ENCODE measurements at regions not wholly inside any gene's neighbourhood (a gene's known extent, or its start where the extent isn't known, plus 50 kb on each side); places are given as distances from the start of the nearest gene placed in this dataset.

DNA sequence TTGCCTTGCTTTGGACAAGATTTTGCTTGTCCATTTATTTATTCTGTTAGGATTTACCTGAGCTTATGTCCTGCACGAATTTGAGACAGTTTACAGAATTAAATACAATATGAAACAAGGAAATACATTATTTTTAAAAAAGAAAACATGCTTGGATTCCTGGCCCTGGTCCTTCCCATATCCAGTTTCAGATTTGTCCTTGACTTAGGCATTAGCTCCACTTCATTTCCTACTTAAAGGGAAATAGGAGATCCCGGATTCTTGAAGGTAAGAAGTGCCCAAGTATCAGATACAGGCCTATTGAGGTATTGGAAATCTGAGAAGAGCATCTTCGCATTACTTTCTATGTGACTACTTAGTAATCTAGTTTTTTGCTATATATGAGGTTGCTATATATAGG is 672.0 kb downstream of the SI start:
- WGBS (ENCODE audit: insufficient coverage, low coverage, missing lambda C conversion rate): 2% methylated on average over 3 of the region's 3 CpGs
- no peak overlapping the region for H3K9ac ChIP-seq (ENCODE audit: insufficient read depth in 1 of 2, low read depth in 2 of 2, low read length in 2 of 2)
- no peaks in the 10 kb centered on the region for H3K36me3 ChIP-seq (ENCODE audit: control insufficient read depth, insufficient read depth, low read length)
- intact Hi-C loops (cut with micrococcal nuclease): no loop called here
- H4K20me1 ChIP-seq (replicated peaks; ENCODE audit: control insufficient read depth, insufficient read depth, low read length): no peaks in the 10 kb centered on the region
- ChIA-PET POLR2A (no interaction called here), CTCF (ENCODE audit: low intra/inter-chr PET ratio) (no interaction called here)
- no peak overlapping the region for H2AFZ ChIP-seq (ENCODE audit: low read depth, low read length)
- H3K27ac ChIP-seq (ENCODE audit: extremely low read depth, low read depth, low read length): no peak overlapping the region
- no peak for TF ChIP-seq JUNB (CRISPR knock-in tag; conservative IDR thresholded peaks at IDR 0.05)
- TF ChIP-seq XRCC3 (IDR thresholded peaks at IDR 0.05): no peak
- TF ChIP-seq ZSCAN32 (CRISPR knock-in tag; IDR thresholded peaks at IDR 0.05): no peak
- TF ChIP-seq, protein P1, sequence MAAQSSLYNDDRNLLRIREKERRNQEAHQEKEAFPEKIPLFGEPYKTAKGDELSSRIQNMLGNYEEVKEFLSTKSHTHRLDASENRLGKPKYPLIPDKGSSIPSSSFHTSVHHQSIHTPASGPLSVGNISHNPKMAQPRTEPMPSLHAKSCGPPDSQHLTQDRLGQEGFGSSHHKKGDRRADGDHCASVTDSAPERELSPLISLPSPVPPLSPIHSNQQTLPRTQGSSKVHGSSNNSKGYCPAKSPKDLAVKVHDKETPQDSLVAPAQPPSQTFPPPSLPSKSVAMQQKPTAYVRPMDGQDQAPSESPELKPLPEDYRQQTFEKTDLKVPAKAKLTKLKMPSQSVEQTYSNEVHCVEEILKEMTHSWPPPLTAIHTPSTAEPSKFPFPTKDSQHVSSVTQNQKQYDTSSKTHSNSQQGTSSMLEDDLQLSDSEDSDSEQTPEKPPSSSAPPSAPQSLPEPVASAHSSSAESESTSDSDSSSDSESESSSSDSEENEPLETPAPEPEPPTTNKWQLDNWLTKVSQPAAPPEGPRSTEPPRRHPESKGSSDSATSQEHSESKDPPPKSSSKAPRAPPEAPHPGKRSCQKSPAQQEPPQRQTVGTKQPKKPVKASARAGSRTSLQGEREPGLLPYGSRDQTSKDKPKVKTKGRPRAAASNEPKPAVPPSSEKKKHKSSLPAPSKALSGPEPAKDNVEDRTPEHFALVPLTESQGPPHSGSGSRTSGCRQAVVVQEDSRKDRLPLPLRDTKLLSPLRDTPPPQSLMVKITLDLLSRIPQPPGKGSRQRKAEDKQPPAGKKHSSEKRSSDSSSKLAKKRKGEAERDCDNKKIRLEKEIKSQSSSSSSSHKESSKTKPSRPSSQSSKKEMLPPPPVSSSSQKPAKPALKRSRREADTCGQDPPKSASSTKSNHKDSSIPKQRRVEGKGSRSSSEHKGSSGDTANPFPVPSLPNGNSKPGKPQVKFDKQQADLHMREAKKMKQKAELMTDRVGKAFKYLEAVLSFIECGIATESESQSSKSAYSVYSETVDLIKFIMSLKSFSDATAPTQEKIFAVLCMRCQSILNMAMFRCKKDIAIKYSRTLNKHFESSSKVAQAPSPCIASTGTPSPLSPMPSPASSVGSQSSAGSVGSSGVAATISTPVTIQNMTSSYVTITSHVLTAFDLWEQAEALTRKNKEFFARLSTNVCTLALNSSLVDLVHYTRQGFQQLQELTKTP (IDR thresholded peaks at IDR 0.05; ENCODE audit: low read depth in 1 of 2, partially characterized antibody in 2 of 2): no peak
- TF ChIP-seq, protein P2, sequence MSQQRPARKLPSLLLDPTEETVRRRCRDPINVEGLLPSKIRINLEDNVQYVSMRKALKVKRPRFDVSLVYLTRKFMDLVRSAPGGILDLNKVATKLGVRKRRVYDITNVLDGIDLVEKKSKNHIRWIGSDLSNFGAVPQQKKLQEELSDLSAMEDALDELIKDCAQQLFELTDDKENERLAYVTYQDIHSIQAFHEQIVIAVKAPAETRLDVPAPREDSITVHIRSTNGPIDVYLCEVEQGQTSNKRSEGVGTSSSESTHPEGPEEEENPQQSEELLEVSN (IDR thresholded peaks at IDR 0.05; ENCODE audit: borderline replicate concordance in 1 of 2, extremely low read depth in 1 of 2, insufficient read depth in 1 of 2, insufficient read length in 1 of 2, low read depth in 1 of 2, low read length in 1 of 2, poor library complexity in 1 of 2, severe bottlenecking in 1 of 2): no peak
- TF ChIP-seq NFATC3 (IDR thresholded peaks at IDR 0.05): no peak
- TF ChIP-seq HDAC3 (IDR thresholded peaks at IDR 0.05; ENCODE audit: borderline replicate concordance, partially characterized antibody): no peak
- TF ChIP-seq FIP1L1 (IDR thresholded peaks at IDR 0.05; ENCODE audit: low read depth, low read length, poor library complexity, severe bottlenecking): no peak
- no peak for TF ChIP-seq POLR3A (IDR thresholded peaks at IDR 0.05; ENCODE audit: borderline replicate concordance, extremely low read depth, insufficient read depth, insufficient read length)
- TF ChIP-seq, protein P3, sequence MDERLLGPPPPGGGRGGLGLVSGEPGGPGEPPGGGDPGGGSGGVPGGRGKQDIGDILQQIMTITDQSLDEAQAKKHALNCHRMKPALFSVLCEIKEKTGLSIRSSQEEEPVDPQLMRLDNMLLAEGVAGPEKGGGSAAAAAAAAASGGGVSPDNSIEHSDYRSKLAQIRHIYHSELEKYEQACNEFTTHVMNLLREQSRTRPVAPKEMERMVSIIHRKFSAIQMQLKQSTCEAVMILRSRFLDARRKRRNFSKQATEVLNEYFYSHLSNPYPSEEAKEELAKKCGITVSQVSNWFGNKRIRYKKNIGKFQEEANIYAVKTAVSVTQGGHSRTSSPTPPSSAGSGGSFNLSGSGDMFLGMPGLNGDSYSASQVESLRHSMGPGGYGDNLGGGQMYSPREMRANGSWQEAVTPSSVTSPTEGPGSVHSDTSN (CRISPR knock-in tag; IDR thresholded peaks at IDR 0.05; ENCODE audit: low read depth): no peak
- TF ChIP-seq, protein P3 (tag; conservative IDR thresholded peaks at IDR 0.05; ENCODE audit: low read depth): no peak
- no peak for TF ChIP-seq MTA2 (IDR thresholded peaks at IDR 0.05; ENCODE audit: low read depth)
- TF ChIP-seq ZNF766 (CRISPR knock-in tag; conservative IDR thresholded peaks at IDR 0.05): no peak
- DNase-seq (ENCODE audit: extremely low read depth in 1 of 4, low spot score in 3 of 4) (no peak), ATAC-seq (no peak), FAIRE-seq (no peak)
- H3K4me2 ChIP-seq (ENCODE audit: insufficient read depth, low read length): no peak overlapping the region
- in situ Hi-C loops (cut with MboI): no loop called here
- no peaks in the 10 kb centered on the region for H3K9me1 ChIP-seq (ENCODE audit: control insufficient read depth, insufficient read depth, low read length)
- no peaks in the 10 kb centered on the region for H3K79me2 ChIP-seq (ENCODE audit: control insufficient read depth, insufficient read depth, low read length)
- no peak overlapping the region for H3K4me3 ChIP-seq
- BruUV-seq (replicated peaks): no TSS peak
- no peaks in the 10 kb centered on the region for H3K27me3 ChIP-seq (ENCODE audit: control insufficient read depth in 2 of 2, insufficient read depth in 2 of 2, low read length in 2 of 2)
- no peaks in the 10 kb centered on the region for H3K9me3 ChIP-seq (replicated peaks; ENCODE audit: control insufficient read depth, insufficient read depth, low read depth, low read length)
- H3K4me1 ChIP-seq (replicated peaks in 1 of 2; ENCODE audit: control insufficient read depth in 2 of 2, insufficient read depth in 2 of 2, low read length in 2 of 2): no peaks in the 10 kb centered on the region
